ENCODE measurements at regions not wholly inside any gene's neighbourhood (a gene's known extent, or its start where the extent isn't known, plus 50 kb on each side); places are given as distances from the start of the nearest gene placed in this dataset.

DNA sequence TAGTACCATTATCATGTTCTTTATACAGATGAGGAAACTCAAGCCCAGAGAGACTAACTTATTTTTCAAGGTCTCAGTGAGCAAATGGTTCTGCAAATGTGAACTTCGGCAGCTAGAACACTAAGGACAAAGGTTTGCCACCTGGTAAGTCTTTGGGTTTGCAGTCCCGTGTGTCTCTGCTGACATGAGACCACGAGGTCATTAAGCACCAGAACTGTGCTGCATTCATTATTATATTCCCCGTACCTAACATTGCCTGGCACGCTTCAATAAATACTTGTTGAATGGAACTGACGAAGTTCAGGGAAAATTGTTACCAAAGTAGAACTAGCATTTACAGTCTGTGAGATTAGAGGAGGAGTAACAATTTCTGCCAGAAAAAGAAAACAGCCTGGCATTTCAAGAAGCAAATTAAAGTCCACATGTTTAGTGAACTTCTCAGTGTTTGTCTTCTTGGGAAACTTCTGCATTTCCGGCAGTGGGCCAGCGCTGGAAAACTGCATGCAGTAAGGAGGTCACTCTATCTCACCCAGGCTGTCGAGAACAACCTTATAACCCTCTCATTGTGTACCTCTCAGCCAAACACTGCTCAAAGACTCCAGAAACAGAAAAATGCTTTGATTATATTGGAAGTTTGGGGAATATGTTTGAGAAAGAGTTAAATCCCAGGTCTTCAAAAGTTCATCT lies 67.4 kb upstream of the CPEB2 start:
- no peak overlapping the region for H2AFZ ChIP-seq (ENCODE audit: low read depth)
- no peak overlapping the region for H3K4me2 ChIP-seq
- WGBS (ENCODE audit: low lambda C conversion rate), result 59% methylated on average over 9 of the region's 9 CpGs
- no peaks in the 10 kb centered on the region for H3K9me3 ChIP-seq
- TF ChIP-seq ELF1 (IDR thresholded peaks at IDR 0.05) (no peak), NFIC (IDR thresholded peaks at IDR 0.05; ENCODE audit: borderline replicate concordance) (no peak), NRF1 (IDR thresholded peaks at IDR 0.05; ENCODE audit: low read depth, low read length) (no peak), RFX5 (IDR thresholded peaks at IDR 0.05; ENCODE audit: low read length) (no peak), MXI1 (IDR thresholded peaks at IDR 0.05; ENCODE audit: low read depth, low read length) (no peak), TAF1 (IDR thresholded peaks at IDR 0.05; ENCODE audit: borderline replicate concordance, low read depth, low read length) (no peak), CTCF (IDR thresholded peaks at IDR 0.05) (no peak), EP300 (IDR thresholded peaks at IDR 0.05; ENCODE audit: borderline replicate concordance in 1 of 2, low read depth in 1 of 2, low read length in 1 of 2) (no peak), EZH2phosphoT487 (IDR thresholded peaks at IDR 0.05; ENCODE audit: borderline replicate concordance, low read depth) (no peak), RAD21 (IDR thresholded peaks at IDR 0.05; ENCODE audit: low read length) (no peak), SMC3 (IDR thresholded peaks at IDR 0.05; ENCODE audit: low read depth, low read length) (no peak)
- TF ChIP-seq, protein P1, sequence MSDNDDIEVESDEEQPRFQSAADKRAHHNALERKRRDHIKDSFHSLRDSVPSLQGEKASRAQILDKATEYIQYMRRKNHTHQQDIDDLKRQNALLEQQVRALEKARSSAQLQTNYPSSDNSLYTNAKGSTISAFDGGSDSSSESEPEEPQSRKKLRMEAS (IDR thresholded peaks at IDR 0.05; ENCODE audit: low read depth), result no peak
- DNase-seq, result no peak
- POLR2A ChIA-PET, result no interaction called here
- no peak overlapping the region for H3K27ac ChIP-seq (ENCODE audit: low read depth in 2 of 2, low read length in 1 of 2)
- H3F3A ChIP-seq (replicated peaks; ENCODE audit: insufficient read depth), result no peaks in the 10 kb centered on the region
- no peaks in the 10 kb centered on the region for H3K4me1 ChIP-seq (ENCODE audit: control insufficient read depth in 1 of 2, insufficient read depth in 2 of 2, low read depth in 1 of 2, low read length in 1 of 2)
- H3K9me2 ChIP-seq, result no peaks in the 10 kb centered on the region
- no peaks in the 10 kb centered on the region for H4K20me1 ChIP-seq (ENCODE audit: insufficient read depth)
- no peaks in the 10 kb centered on the region for H3K27me3 ChIP-seq (ENCODE audit: insufficient read depth)
- CTCF ChIA-PET, result no interaction called here
- H3K4me3 ChIP-seq (ENCODE audit: low read depth in 2 of 2, low read length in 1 of 2), result no peak overlapping the region
- no peaks in the 10 kb centered on the region for H3K79me2 ChIP-seq (ENCODE audit: insufficient read depth)
- no peaks in the 10 kb centered on the region for H3K36me3 ChIP-seq (replicated peaks in 1 of 2; ENCODE audit: control insufficient read depth in 1 of 2, insufficient read depth in 2 of 2, low read length in 1 of 2)
- H3K9ac ChIP-seq, result no peak overlapping the region

- no peak for DNase-seq
- Histone ChIP-seq H3K4me3 (ENCODE audit: low read depth in 2 of 2, low read length in 1 of 2) (no peak overlapping the region), H3K9me2 (no peaks in the 10 kb centered on the region), H3K27ac (ENCODE audit: low read depth in 2 of 2, low read length in 1 of 2) (no peak overlapping the region), H3K4me1 (ENCODE audit: control insufficient read depth in 1 of 2, insufficient read depth in 2 of 2, low read depth in 1 of 2, low read length in 1 of 2) (no peaks in the 10 kb centered on the region), H3K36me3 (replicated peaks in 1 of 2; ENCODE audit: control insufficient read depth in 1 of 2, insufficient read depth in 2 of 2, low read length in 1 of 2) (no peaks in the 10 kb centered on the region), H3K9me3 (no peaks in the 10 kb centered on the region), H3K4me2 (no peak overlapping the region), H3K27me3 (ENCODE audit: insufficient read depth) (no peaks in the 10 kb centered on the region), H2AFZ (ENCODE audit: low read depth) (no peak overlapping the region), H4K20me1 (ENCODE audit: insufficient read depth) (no peaks in the 10 kb centered on the region), H3K79me2 (ENCODE audit: insufficient read depth) (no peaks in the 10 kb centered on the region), H3K9ac (no peak overlapping the region), H3F3A (replicated peaks; ENCODE audit: insufficient read depth) (no peaks in the 10 kb centered on the region)
- CTCF ChIA-PET, result no interaction called here
- no peak for TF ChIP-seq FOSL2 (IDR thresholded peaks at IDR 0.05; ENCODE audit: borderline replicate concordance, low read depth)
- POLR2A ChIA-PET, result no interaction called here
- WGBS (ENCODE audit: low lambda C conversion rate), result 73% methylated on average over 7 of the region's 7 CpGs
Observed at GRCh38 chr4:14943749-14944148, 58.5 kb upstream of the CPEB2 start.

All from SK-N-SH (cell line).